SU-DHL-6 (cell line): ENCODE measurements at regions not wholly inside any gene's neighbourhood (a gene's known extent, or its start where the extent isn't known, plus 50 kb on each side); places are given as distances from the start of the nearest gene placed in this dataset.
"Not testable (repeated sequence)": the region's sequence is repeated elsewhere in the genome, so short reads cannot be mapped to it uniquely, and the experiment has no call there.

Source experiments
- H2AFZ ChIP-seq: fragments of 200-600 bp; sonication (generic); 2 replicates; pipeline ENCODE4 v1.6.1; 2014; ENCODE audit warnings: low read depth, mild to moderate bottlenecking, moderate library complexity, mixed read lengths, antibody characterized with exemption, low read length; ENCODE audit not compliant: severe bottlenecking
- H3F3A ChIP-seq: fragments of 200-600 bp; shearing (Covaris generic); 2 replicates; pipeline ENCODE4 v1.6.0; 2016; ENCODE audit warnings: antibody characterized with exemption, mild to moderate bottlenecking; ENCODE audit not compliant: insufficient read depth
- H3K27ac ChIP-seq: fragments of 200-600 bp; sonication (generic); 2 replicates; pipeline ENCODE4 v1.5.1; 2016; ENCODE audit warnings: low read depth, mild to moderate bottlenecking, low read length, moderate library complexity, mixed read lengths
- H3K27me3 ChIP-seq: fragments of 200-600 bp; sonication (generic), shearing (Covaris generic); 2 replicates; pipeline ENCODE4 v1.6.0; 2014; ENCODE audit warnings: mild to moderate bottlenecking, low read length
- H3K36me3 ChIP-seq: fragments of 200-600 bp; sonication (generic); 2 replicates; pipeline ENCODE4 v1.6.1; 2014; ENCODE audit warnings: mild to moderate bottlenecking, low read length, mixed read lengths
- H3K4me2 ChIP-seq: fragments of 300-600, 200-600 bp; shearing (Covaris generic), sonication (generic); 2 replicates; pipeline ENCODE4 v1.6.0; 2014; ENCODE audit warnings: low read length, low read depth, mild to moderate bottlenecking; ENCODE audit not compliant: poor library complexity, severe bottlenecking
- H3K4me3 ChIP-seq: fragments of 200-600 bp; sonication (generic); 2 replicates; pipeline ENCODE4 v1.5.1; 2014; ENCODE audit warnings: antibody characterized with exemption, low read length, mild to moderate bottlenecking, mixed read lengths; ENCODE audit not compliant: insufficient read depth, poor library complexity, severe bottlenecking
- H3K79me2 ChIP-seq: fragments of 200-600 bp; sonication (generic); 2 replicates; pipeline ENCODE4 v1.6.1; 2014; ENCODE audit warnings: mild to moderate bottlenecking, low read length, moderate library complexity; ENCODE audit not compliant: insufficient read depth
- H3K9ac ChIP-seq: fragments of 200-600 bp; sonication (generic); 2 replicates; pipeline ENCODE4 v1.7.0; 2014; ENCODE audit warnings: mild to moderate bottlenecking, low read length
- H3K9me2 ChIP-seq: fragments of 200-600 bp; sonication (generic); replicated peaks from 2 replicates; pipeline ENCODE4 v1.6.1; 2014; ENCODE audit warnings: low read length; ENCODE audit not compliant: insufficient read depth
- H3K9me3 ChIP-seq: fragments of 200-600 bp; sonication (generic); 2 replicates; pipeline ENCODE4 v1.6.1; 2014; ENCODE audit warnings: low read length, mixed read lengths; ENCODE audit not compliant: insufficient read depth
- H4K20me1 ChIP-seq: fragments of 200-600 bp; sonication (generic); 2 replicates; pipeline ENCODE4 v1.6.1; 2014; ENCODE audit warnings: low read depth, mild to moderate bottlenecking, antibody characterized with exemption, low read length, moderate library complexity, mixed read lengths
- EZH2phosphoT487 ChIP-seq: fragments of 200-600 bp; sonication (generic), shearing (Covaris generic); conservative IDR thresholded peaks from 2 replicates; pipeline ENCODE4 v1.6.1; 2018; ENCODE audit warnings: mild to moderate bottlenecking, antibody characterized with exemption, low read length, moderate library complexity, mixed read lengths
- TF ChIP-seq, protein P1 (sequence below): fragments of 200-600 bp; sonication (generic); IDR thresholded peaks from one replicate; pipeline ENCODE4 v1.5.1; 2017; ENCODE audit warnings: antibody characterized with exemption, mild to moderate bottlenecking, low read length, moderate library complexity; ENCODE audit not compliant: insufficient read depth, poor library complexity, severe bottlenecking

DNA sequence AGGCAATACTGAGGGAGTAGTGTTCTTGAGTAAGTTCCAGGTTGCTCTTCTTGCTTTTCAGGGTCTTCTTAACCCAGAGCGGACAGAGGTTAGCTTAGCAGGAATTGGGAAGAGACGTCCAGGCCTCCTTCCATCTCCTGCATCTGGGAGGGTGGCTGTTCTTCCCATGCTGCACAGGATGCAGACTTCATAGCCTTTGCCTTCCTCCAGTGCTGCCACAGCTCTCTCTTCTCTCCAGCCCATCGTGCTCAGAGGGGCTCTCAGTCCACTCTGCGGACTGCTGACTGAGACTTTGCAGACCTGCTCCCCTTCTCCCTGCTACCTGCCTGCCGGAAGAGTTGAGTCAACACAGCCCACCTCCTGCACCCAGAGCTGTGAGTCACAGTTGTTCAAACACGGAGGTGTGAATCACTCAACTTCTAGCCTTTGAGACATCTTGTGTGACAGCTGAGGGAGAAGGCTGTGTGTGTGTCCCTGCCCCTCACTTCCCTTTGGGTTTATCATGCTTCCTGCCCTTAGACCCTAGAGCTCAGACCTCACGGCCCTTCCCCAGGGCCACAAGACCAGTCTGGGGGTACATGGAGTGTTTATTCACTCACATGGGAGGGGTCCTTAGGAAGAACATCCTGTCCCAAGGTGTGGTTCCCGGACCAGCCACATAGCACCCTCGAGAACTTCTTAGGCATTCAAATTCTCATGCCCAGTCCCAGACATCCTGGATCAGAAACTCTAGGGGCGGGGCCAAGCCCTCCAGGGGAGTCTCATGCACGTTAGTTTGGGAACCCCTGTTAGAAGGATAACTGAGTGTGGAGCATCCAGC, 158.3 kb upstream of the CACNA1E start:
- Histone ChIP-seq H3K9me2 (no peaks in the 10 kb centered on the region), H4K20me1 (no peaks in the 10 kb centered on the region), H3K9ac (no peak overlapping the region), H3K4me3 (no peak overlapping the region), H3K27me3 (no peaks in the 10 kb centered on the region), H3K4me2 (no peak overlapping the region), H3F3A (no peaks in the 10 kb centered on the region), H3K36me3 (no peaks in the 10 kb centered on the region), H3K27ac (no peak overlapping the region), H3K9me3 (no peaks in the 10 kb centered on the region), H2AFZ (no peak overlapping the region), H3K79me2 (no peaks in the 10 kb centered on the region)
- TF ChIP-seq, protein P1, sequence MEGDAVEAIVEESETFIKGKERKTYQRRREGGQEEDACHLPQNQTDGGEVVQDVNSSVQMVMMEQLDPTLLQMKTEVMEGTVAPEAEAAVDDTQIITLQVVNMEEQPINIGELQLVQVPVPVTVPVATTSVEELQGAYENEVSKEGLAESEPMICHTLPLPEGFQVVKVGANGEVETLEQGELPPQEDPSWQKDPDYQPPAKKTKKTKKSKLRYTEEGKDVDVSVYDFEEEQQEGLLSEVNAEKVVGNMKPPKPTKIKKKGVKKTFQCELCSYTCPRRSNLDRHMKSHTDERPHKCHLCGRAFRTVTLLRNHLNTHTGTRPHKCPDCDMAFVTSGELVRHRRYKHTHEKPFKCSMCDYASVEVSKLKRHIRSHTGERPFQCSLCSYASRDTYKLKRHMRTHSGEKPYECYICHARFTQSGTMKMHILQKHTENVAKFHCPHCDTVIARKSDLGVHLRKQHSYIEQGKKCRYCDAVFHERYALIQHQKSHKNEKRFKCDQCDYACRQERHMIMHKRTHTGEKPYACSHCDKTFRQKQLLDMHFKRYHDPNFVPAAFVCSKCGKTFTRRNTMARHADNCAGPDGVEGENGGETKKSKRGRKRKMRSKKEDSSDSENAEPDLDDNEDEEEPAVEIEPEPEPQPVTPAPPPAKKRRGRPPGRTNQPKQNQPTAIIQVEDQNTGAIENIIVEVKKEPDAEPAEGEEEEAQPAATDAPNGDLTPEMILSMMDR: no peak
- TF ChIP-seq EZH2phosphoT487: no peak

DNA sequence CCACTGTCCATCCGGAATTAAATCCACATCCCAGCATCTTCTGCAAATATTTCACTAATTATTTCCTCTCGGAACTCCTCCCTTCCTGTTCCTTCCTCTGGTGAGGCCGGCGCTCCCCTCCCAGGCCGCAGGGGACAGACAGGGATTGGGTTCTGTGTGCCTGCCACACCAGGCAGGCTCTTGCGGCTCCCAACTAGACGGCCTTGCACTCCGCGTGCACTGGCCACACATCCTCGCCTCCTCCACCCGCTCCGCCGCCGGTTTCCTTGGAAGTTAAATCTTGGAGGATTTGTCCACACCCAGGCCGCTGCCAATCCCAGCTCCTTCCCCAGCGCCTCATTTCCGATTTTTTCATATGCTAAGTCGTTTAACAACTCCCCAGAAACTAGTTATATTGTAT, 157.6 kb upstream of the CACNA1E start:
- H3K36me3 ChIP-seq, H3F3A ChIP-seq, H4K20me1 ChIP-seq, H3K9ac ChIP-seq, H3K9me2 ChIP-seq, H3K4me3 ChIP-seq, H2AFZ ChIP-seq, H3K27me3 ChIP-seq, H3K27ac ChIP-seq, H3K79me2 ChIP-seq, H3K4me2 ChIP-seq, H3K9me3 ChIP-seq: not testable (repeated sequence)

DNA sequence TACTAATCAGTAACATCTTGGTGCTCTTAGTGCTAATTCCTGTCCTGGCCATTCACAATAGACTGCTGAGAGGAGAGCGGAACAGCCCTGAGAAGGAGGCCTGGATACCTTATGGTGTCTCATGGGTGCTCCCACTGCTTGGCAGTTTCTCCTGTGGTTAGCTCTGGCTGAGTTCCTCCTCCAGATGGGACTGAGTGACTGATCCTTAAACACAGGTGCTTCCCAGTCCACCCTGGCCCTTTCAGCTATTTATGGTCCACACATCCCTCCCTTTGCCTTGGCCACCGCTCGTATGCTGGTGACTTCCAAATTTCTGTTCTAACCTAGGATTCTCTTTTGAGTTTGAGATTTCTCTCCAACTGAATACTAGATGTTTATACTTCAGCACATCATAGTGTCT, 157.0 kb upstream of the CACNA1E start:
- Histone ChIP-seq H3K9me2 (no peaks in the 10 kb centered on the region), H3K9ac (no peak overlapping the region), H3F3A (no peaks in the 10 kb centered on the region), H4K20me1 (no peaks in the 10 kb centered on the region), H3K27me3 (no peaks in the 10 kb centered on the region), H3K27ac (no peak overlapping the region), H3K4me3 (no peak overlapping the region), H3K79me2 (no peaks in the 10 kb centered on the region), H3K36me3 (no peaks in the 10 kb centered on the region), H3K4me2 (no peak overlapping the region), H3K9me3 (no peaks in the 10 kb centered on the region), H2AFZ (no peak overlapping the region)
- no peak for TF ChIP-seq EZH2phosphoT487

DNA sequence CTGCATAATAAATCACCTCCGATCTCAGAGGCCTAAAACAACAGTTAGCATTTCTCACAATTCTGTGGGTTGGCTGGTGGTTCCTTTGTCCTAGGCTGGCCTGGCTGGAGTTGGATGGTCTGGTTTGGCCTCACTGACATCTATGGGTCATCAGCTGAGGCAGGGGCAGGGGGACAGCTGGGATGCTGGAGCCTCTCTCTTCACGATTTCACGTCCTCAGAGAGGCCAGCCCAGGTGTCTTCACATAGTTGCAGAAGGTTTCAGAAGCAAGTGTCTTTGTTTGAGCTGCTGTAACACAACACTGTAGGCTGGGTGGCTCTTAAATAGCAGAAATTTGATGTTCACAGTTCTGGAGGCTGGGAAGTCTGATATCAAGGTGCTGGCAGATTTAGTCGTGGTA, 155.5 kb upstream of the CACNA1E start:
- no peaks in the 10 kb centered on the region for H3K27me3 ChIP-seq
- H2AFZ ChIP-seq: no peak overlapping the region
- H3K4me2 ChIP-seq: no peak overlapping the region
- H3K9me2 ChIP-seq: no peaks in the 10 kb centered on the region
- no peaks in the 10 kb centered on the region for H4K20me1 ChIP-seq
- no peaks in the 10 kb centered on the region for H3K79me2 ChIP-seq
- no peaks in the 10 kb centered on the region for H3K36me3 ChIP-seq
- no peak overlapping the region for H3K9ac ChIP-seq
- no peak for TF ChIP-seq EZH2phosphoT487
- TF ChIP-seq, protein P1: no peak
- H3K9me3 ChIP-seq: no peaks in the 10 kb centered on the region
- no peak overlapping the region for H3K4me3 ChIP-seq
- no peak overlapping the region for H3K27ac ChIP-seq
- H3F3A ChIP-seq: no peaks in the 10 kb centered on the region
